Uterus (tissue), 2 donors: ENCODE measurements at regions not wholly inside any gene's neighbourhood (a gene's known extent, or its start where the extent isn't known, plus 50 kb on each side); places are given as distances from the start of the nearest gene placed in this dataset.

ENCODE experiments used
- POLR2A ChIP-seq, 2 donors: fragments of 450-650 bp; IDR thresholded peaks; one replicate each; pipeline ENCODE4 v1.6.1; 2016; ENCODE audit warnings: antibody characterized with exemption in 2 of 2, mild to moderate bottlenecking in 1 of 2, moderate library complexity in 1 of 2
- TF ChIP-seq, protein P1 (sequence below), 4 experiments: fragments of 200-600 bp in 2 of 4; fragments of 450-650 bp in 2 of 4; sonication (generic) in 2 of 4; IDR thresholded peaks; one replicate each; pipeline ENCODE4 v1.5.1; 2016 to 2019; ENCODE audit warnings: antibody characterized with exemption in 4 of 4, mild to moderate bottlenecking in 2 of 4, moderate library complexity in 1 of 4

DNA sequence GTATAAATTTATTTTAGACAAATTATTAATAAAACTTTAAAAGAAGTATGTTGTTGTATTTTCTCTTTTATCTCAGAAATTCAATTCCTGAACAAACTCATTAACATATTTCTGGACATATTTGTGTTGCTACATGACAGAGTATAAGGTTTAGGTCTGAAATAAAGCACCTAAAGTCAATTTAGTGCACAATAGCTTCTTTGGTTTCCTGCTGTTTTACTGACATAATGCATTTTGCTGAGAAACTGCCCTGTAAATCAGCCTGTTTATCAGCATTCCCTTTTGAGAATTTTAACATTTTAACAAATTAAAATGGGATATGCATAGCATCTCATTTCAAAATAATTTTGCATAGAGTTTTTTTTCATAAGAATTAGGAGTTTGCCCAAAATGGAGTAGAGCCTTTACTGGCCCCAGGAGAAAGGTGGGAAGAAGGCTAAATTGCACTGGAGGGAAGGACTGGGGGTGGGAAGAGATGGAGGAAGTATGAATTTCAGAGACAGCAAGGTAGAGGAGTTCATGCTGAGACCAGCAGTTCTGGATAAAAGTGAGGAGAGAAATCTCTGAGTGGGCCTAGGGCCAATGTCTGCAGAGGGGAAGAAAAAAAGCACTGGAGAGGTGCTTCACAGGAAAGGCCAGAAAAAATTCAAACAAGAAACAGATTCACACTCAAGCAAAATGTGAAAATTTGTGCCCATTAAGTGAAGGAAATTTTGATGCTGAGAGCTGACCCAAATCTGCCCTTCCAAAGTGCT lies 324.2 kb upstream of the HSF2 start:
- TF ChIP-seq, protein P1, sequence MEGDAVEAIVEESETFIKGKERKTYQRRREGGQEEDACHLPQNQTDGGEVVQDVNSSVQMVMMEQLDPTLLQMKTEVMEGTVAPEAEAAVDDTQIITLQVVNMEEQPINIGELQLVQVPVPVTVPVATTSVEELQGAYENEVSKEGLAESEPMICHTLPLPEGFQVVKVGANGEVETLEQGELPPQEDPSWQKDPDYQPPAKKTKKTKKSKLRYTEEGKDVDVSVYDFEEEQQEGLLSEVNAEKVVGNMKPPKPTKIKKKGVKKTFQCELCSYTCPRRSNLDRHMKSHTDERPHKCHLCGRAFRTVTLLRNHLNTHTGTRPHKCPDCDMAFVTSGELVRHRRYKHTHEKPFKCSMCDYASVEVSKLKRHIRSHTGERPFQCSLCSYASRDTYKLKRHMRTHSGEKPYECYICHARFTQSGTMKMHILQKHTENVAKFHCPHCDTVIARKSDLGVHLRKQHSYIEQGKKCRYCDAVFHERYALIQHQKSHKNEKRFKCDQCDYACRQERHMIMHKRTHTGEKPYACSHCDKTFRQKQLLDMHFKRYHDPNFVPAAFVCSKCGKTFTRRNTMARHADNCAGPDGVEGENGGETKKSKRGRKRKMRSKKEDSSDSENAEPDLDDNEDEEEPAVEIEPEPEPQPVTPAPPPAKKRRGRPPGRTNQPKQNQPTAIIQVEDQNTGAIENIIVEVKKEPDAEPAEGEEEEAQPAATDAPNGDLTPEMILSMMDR (IDR thresholded peaks at IDR 0.05): no peak
- TF ChIP-seq POLR2A (IDR thresholded peaks at IDR 0.05): no peak
